Rectal smooth muscle tissue (tissue), 1 donor: ENCODE measurements at regions not wholly inside any gene's neighbourhood (a gene's known extent, or its start where the extent isn't known, plus 50 kb on each side); places are given as distances from the start of the nearest gene placed in this dataset.
"Not testable (repeated sequence)": the region's sequence is repeated elsewhere in the genome, so short reads cannot be mapped to it uniquely, and the experiment has no call there.

Experiments
- H3K27ac ChIP-seq: one replicate; pipeline ENCODE4 v1.7.0; 2013; ENCODE audit warnings: low read depth, low read length, inconsistent platforms
- H3K27me3 ChIP-seq: one replicate; pipeline ENCODE4 v1.7.0; 2013; ENCODE audit warnings: low read length; ENCODE audit not compliant: control insufficient read depth, insufficient read depth
- H3K36me3 ChIP-seq: one replicate; pipeline ENCODE4 v1.7.0; 2013; ENCODE audit warnings: low read length; ENCODE audit not compliant: control insufficient read depth, insufficient read depth
- H3K4me1 ChIP-seq: one replicate; pipeline ENCODE4 v1.7.0; 2013; ENCODE audit warnings: low read length; ENCODE audit not compliant: control insufficient read depth, insufficient read depth
- H3K4me3 ChIP-seq: one replicate; pipeline ENCODE4 v1.7.0; 2013; ENCODE audit warnings: low read length
- H3K9ac ChIP-seq: one replicate; pipeline ENCODE4 v1.7.0; 2013; ENCODE audit warnings: low read length

DNA sequence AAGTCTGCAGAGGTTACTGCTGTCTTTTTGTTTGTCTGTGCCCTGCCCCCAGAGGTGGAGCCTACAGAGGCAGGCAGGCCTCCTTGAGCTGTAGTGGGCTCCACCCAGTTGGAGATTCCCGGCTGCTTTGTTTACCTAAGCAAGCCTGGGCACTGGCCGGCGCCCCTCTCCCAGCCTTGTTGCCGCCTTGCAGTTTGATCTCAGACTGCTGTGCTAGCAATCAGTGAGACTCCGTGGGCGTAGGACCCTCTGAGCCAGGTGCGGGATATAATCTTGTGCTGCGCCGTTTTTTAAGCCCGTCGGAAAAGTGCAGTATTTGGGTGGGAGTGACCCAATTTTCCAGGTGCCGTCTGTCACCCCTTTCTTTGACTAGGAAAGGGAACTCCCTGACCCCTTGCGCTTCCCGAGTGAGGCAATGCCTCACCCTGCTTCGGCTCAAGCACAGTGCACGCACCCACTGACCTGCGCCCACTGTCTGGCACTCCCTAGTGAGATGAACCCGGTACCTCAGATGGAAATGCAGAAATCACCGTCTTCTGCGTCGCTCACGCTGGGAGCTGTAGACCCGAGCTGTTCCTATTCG is 198.9 kb upstream of the ECI2 start:
- H3K9ac ChIP-seq, H3K36me3 ChIP-seq, H3K4me1 ChIP-seq, H3K27me3 ChIP-seq, H3K27ac ChIP-seq, H3K4me3 ChIP-seq: not testable (repeated sequence)

DNA sequence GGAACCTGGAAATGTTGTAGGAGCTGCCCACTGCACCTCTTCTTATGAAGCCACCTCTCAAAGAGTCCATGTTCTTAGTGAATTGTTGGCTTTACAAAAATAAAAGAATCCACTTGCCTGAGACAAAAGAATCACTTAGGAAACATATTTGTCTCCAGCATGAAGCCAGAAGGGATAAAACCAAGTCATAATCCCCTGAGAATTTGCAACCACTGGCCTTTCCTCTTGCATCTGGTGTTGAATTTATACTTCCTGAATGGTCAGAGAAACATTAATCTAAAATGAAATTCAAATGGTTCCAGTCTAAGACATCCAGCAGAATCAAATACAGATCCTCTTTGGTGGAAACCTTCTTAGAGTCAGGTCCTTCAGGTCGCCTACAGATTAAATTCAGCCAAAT is 192.5 kb upstream of the ECI2 start:
- Histone ChIP-seq H3K4me1 (no peaks in the 10 kb centered on the region), H3K36me3 (no peaks in the 10 kb centered on the region), H3K27ac (no peak overlapping the region), H3K9ac (no peak overlapping the region), H3K27me3 (no peaks in the 10 kb centered on the region), H3K4me3 (no peak overlapping the region)

GRCh38 chr6:4324746-4325145 is 189.4 kb upstream of the ECI2 start:
- H3K4me3 ChIP-seq: no peak overlapping the region
- H3K9ac ChIP-seq: no peak overlapping the region
- no peaks in the 10 kb centered on the region for H3K27me3 ChIP-seq
- peaks cover 10% of the 10 kb centered on the region for H3K4me1 ChIP-seq
- no peak overlapping the region for H3K27ac ChIP-seq
- no peaks in the 10 kb centered on the region for H3K36me3 ChIP-seq

DNA sequence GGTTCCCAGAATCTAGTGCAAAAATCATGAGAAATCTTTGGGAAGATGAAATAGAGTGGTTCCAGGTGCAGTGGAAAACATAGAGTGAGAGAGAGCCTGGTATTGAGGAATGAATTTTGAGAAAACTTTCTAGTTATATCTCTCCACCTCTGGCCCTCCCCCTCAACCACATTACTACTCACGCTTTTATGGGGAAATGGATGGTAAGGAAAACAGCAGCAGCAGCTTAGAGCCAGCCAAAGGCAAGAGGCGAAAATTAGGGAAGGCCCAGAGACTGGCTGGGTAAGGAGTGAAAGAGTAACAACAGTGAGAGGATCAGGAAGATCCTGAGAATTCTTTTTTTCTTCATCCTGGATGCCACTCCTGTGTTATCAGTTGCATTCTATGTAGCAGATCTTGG is 187.9 kb upstream of the ECI2 start:
- Histone ChIP-seq H3K4me1 (peaks cover 10% of the 10 kb centered on the region), H3K27me3 (no peaks in the 10 kb centered on the region)

GRCh38 chr6:4322846-4323309 is 187.5 kb upstream of the ECI2 start:
- no peak overlapping the region for H3K27ac ChIP-seq
- H3K36me3 ChIP-seq: no peaks in the 10 kb centered on the region
- H3K4me3 ChIP-seq: no peak overlapping the region
- H3K4me1 ChIP-seq: peaks cover 10% of the 10 kb centered on the region
- no peak overlapping the region for H3K9ac ChIP-seq
- no peaks in the 10 kb centered on the region for H3K27me3 ChIP-seq

More for the DNA sequence above, 187.9 kb upstream of the ECI2 start:
- H3K4me3 ChIP-seq: no peak overlapping the region
- H3K36me3 ChIP-seq: no peaks in the 10 kb centered on the region
- no peak overlapping the region for H3K27ac ChIP-seq
- no peak overlapping the region for H3K9ac ChIP-seq

DNA sequence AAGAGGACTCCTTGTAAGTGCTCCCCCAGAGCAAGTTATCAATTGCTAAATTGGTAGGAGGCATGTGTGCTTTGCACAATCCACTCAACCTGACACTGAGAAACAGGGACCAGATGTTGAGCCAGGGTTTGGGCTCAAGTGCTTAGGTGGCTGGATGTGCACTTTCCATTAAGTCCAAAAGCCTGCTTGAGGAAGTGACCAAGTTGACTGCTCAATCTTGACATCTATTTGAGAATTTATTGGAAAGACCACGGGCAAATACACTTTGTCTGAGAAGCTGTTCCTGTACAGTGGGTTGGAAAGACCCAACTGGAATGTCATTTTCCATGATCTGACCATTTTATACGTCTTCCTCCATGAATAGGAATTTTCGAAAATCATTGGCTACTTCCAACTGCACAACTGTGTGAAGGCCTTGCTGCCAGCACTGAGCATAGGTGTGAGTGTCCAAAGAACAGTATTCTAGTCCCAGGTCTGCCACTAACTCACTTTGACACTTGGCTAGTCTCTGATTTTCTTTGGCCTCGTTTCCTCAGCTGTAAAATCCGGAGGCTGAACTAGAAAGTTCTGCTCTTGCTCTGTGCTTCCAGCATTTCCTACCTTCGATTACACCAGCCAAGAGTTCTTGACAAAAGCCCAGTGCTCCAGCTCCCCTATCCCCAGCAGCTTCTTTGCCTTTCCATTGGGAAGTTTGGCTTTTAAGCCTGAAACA is 186.9 kb upstream of the ECI2 start:
- Histone ChIP-seq H3K9ac (no peak overlapping the region), H3K4me1 (peaks cover 10% of the 10 kb centered on the region), H3K4me3 (no peak overlapping the region), H3K27ac (no peak overlapping the region), H3K36me3 (no peaks in the 10 kb centered on the region), H3K27me3 (no peaks in the 10 kb centered on the region)

DNA sequence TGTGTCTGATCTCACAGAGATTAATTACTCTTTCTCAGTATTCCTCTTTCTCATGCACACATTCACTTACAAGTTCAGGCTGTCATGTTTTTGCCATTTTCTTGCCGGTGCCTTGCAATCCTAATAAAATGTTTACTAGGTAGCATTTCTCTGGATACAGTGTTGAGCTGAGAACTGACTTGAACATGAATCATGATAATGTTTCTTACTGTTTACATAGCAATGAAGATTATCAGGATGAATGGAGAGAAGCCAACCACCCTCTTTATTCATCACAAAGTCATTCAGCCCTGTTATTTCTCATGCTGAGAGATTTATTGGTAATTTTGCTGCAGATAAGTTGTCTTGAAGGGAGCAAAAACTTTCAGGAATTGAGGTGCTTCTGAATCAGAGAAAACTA is 185.5 kb upstream of the ECI2 start:
- Histone ChIP-seq H3K4me3 (no peak overlapping the region), H3K9ac (no peak overlapping the region), H3K4me1 (peaks cover 10% of the 10 kb centered on the region), H3K27me3 (no peaks in the 10 kb centered on the region), H3K36me3 (no peaks in the 10 kb centered on the region), H3K27ac (no peak overlapping the region)

DNA sequence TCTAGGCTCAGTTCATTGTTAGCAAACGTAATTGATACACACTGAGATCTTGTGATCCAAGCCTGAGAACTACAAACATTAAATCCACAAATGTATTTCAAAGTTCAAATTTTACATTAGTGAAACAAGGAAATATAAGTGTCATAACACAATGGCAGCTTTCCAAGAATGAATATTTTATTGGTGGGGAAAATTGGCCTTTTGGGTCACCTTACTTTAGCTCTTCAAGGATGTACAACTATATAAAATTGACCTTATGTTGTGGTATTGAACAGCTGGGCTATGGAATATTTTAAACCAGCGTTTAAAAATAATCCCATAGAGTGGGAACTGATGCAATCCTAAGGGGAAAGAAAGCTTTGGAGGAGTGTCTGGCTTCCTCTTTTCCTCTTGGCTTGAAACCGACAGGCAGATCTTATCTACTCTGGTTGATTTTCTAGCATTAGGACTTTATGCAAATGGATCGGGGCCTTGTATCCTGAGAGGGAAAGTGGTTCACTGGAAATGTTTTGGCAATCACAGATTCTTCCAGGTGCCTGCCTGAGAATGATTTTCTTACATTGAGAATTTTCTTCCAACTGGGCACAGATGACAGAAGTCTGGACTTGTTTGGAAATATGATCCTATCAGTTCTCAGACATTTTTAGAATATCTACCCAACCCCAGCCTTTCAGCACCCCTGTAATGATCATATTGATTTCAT is 184.8 kb upstream of the ECI2 start:
- Histone ChIP-seq H3K27me3 (no peaks in the 10 kb centered on the region), H3K36me3 (no peaks in the 10 kb centered on the region), H3K9ac (no peak overlapping the region), H3K4me1 (peaks cover 10% of the 10 kb centered on the region), H3K27ac (no peak overlapping the region), H3K4me3 (no peak overlapping the region)

GRCh38 chr6:4318321-4318720 is 182.9 kb upstream of the ECI2 start:
- peaks cover 10% of the 10 kb centered on the region for H3K4me1 ChIP-seq
- no peaks in the 10 kb centered on the region for H3K27me3 ChIP-seq
- no peak overlapping the region for H3K4me3 ChIP-seq
- H3K36me3 ChIP-seq: no peaks in the 10 kb centered on the region
- no peak overlapping the region for H3K27ac ChIP-seq
- H3K9ac ChIP-seq: no peak overlapping the region

DNA sequence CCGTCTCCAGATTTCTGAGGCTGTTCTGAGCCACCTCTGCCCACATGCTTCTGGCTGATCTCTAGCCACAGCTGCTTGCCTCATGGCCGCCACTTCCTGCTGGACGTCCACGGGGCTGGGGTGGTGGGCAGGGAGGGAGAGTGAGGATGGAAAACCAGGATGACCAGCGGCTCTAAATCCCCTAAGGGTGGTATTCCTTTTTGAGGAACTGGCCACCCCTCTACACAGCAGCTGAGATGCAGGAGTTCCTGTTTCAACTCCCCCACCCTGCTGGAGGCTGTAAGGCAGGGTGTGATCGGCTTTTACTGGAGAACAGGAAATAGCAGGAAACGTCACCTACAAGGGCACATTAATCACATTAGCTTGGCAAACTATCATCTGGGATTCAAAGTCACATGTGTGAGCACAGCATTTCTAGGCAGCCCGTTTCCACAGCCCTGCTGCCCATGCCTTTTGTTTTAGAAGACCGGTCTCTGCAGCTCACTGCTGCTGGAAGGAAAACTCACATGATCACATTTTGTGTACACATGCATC is 181.6 kb upstream of the ECI2 start:
- Histone ChIP-seq H3K4me3 (no peak overlapping the region), H3K27me3 (no peaks in the 10 kb centered on the region), H3K27ac (no peak overlapping the region), H3K36me3 (no peaks in the 10 kb centered on the region), H3K9ac (no peak overlapping the region), H3K4me1 (peaks cover 10% of the 10 kb centered on the region)

- Histone ChIP-seq H3K4me1 (no peaks in the 10 kb centered on the region), H3K36me3 (no peaks in the 10 kb centered on the region), H3K27me3 (no peaks in the 10 kb centered on the region), H3K9ac (no peak overlapping the region), H3K4me3 (no peak overlapping the region), H3K27ac (no peak overlapping the region)
These were observed 178.9 kb upstream of the ECI2 start for GRCh38 chr6:4314201-4314707.

DNA sequence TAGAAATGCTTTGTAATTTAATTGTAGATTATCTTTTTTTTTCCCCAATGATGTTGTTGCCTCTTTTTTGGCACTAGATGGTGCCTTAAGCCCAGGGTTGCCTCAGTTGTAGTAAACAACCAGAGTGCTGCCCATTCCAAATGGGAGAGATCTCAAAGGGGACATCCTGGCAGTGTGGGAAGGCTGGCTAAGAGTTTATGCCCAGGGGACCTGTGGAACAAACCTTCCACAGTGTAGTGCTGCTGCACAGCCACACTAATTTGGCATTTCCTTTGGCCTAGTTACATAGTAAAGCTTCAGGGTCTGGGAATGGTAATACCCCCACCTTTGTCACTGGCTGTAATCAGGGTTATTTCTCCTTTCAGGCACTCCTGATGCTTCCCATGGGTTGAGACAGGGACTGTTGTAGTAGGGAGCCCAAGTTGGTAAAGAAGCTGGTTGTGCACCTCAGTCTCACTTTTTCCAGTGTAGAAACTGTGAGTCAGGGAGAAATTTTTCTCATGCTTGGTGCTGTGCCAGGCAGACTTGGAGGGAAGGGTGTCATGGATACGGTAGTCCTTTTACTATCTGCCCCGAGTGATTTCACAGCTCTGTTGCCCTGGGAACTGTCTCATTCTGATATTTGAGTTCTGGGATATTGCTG is 177.8 kb upstream of the ECI2 start:
- Histone ChIP-seq H3K36me3 (no peaks in the 10 kb centered on the region), H3K27ac (no peak overlapping the region), H3K9ac (no peak overlapping the region), H3K27me3 (no peaks in the 10 kb centered on the region), H3K4me1 (no peaks in the 10 kb centered on the region), H3K4me3 (no peak overlapping the region)
